Erythroblast (primary cell): ENCODE measurements at regions not wholly inside any gene's neighbourhood (a gene's known extent, or its start where the extent isn't known, plus 50 kb on each side); places are given as distances from the start of the nearest gene placed in this dataset.

ENCODE experiments used
- GATA1 ChIP-seq: IDR thresholded peaks from 2 replicates; pipeline ENCODE4 v1.6.1; 2011; ENCODE audit warnings: low read depth, mild to moderate bottlenecking, control low read depth, low read length, moderate library complexity
- POLR2A ChIP-seq: IDR thresholded peaks from 2 replicates; pipeline ENCODE4 v1.6.1; 2011; ENCODE audit warnings: mild to moderate bottlenecking, low read length

DNA sequence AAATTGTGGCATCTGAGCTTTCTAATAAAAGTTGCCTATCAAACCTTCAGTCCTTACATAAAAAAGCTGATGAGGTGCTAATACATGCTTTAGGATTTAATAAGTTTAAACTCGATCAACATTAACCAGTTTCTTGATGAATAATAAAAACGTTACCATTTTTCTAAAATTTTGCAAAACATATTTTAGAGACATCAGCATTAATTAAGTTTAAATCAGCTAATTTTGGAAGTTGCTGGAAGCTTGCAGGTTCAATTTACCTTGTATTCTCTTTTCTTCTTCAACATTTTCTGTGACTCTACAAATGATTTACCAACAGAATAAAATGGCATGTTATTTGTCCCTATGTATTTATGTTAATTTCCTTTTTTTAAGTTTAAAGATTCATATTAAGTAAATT lies 365.3 kb upstream of the OPRM1 start:
- TF ChIP-seq POLR2A (no peak), GATA1 (no peak)
